K562 (cell line): ENCODE measurements at regions not wholly inside any gene's neighbourhood (a gene's known extent, or its start where the extent isn't known, plus 50 kb on each side); places are given as distances from the start of the nearest gene placed in this dataset.

Experiments
- AFF4 ChIP-seq: sonication (generic); formaldehyde crosslinking; IDR thresholded peaks from 2 replicates; pipeline ENCODE4 v1.8.0; 2023; ENCODE audit warnings: mild to moderate bottlenecking, missing genetic modification reagents
- DNMT1 ChIP-seq: fragments of 450-650 bp; IDR thresholded peaks from 2 replicates; pipeline ENCODE4 v1.6.1; 2016; ENCODE audit warnings: antibody characterized with exemption, mild to moderate bottlenecking
- HMGN3 ChIP-seq: IDR thresholded peaks from 2 replicates; pipeline ENCODE4 v1.6.1; 2011; ENCODE audit warnings: borderline replicate concordance, low read depth, mild to moderate bottlenecking, mixed read lengths, low read length; ENCODE audit not compliant: insufficient read length; ENCODE audit errors: extremely low read depth
- NR2F6 ChIP-seq: fragments of 450-650 bp; formaldehyde crosslinking; IDR thresholded peaks from 2 replicates; pipeline ENCODE4 v1.4.0; 2020; ENCODE audit warnings: mild to moderate bottlenecking
- PML ChIP-seq: IDR thresholded peaks from 2 replicates; pipeline ENCODE4 v1.6.1; 2012; ENCODE audit warnings: low read length, inconsistent platforms
- RAD21 ChIP-seq, 2 experiments: fragments of 250-450 bp in 1 of 2; fragments of 450-650 bp in 1 of 2; sonication (Bioruptor Pico) in 1 of 2; formaldehyde crosslinking in 1 of 2; IDR thresholded peaks in 1 of 2; conservative IDR thresholded peaks in 1 of 2; 2 replicates each; pipeline versions ENCODE4 v1.4.0 to v1.8.0; 2020 to 2022; ENCODE audit warnings: mild to moderate bottlenecking in 2 of 2, moderate library complexity in 1 of 2
- REST ChIP-seq, 2 experiments: fragments of 450-650 bp; formaldehyde crosslinking in 1 of 2; IDR thresholded peaks; 2 replicates each; pipeline versions ENCODE4 v1.4.0 to v1.6.1; 2014 to 2020; ENCODE audit warnings: mild to moderate bottlenecking in 2 of 2, borderline replicate concordance in 1 of 2, low read depth in 1 of 2
- THRB ChIP-seq: fragments of 450-650 bp; formaldehyde crosslinking; conservative IDR thresholded peaks from 2 replicates; pipeline ENCODE4 v1.4.0; 2022; ENCODE audit warnings: mild to moderate bottlenecking, missing genetic modification characterization

- TF ChIP-seq AFF4 (CRISPR knock-in tag) (no peak), THRB (CRISPR knock-in tag) (no peak), HMGN3 (no peak), REST (IDR thresholded peaks at IDR 0.05; ENCODE audit: borderline replicate concordance) (peak; percentile 28; the same call in 1 of the 2 replicates), REST (CRISPR knock-in tag; IDR thresholded peaks at IDR 0.05; ENCODE audit: low read depth) (no peak), RAD21 (CRISPR knock-in tag; conservative IDR thresholded peaks at IDR 0.05 in 1 of 2, IDR thresholded peaks at IDR 0.05 in 1 of 2) (peak; percentile 62 to 76), NR2F6 (CRISPR knock-in tag) (no peak), PML (no peak), DNMT1 (no peak)
- TF ChIP-seq, all 486 proteins: peak for 5
Observed at GRCh38 chr3:8239718-8240695, 261.6 kb upstream of the LMCD1 start (continued).
